VCaP (cell line): ENCODE measurements at regions not wholly inside any gene's neighbourhood (a gene's known extent, or its start where the extent isn't known, plus 50 kb on each side); places are given as distances from the start of the nearest gene placed in this dataset.
"Not testable (repeated sequence)": the region's sequence is repeated elsewhere in the genome, so short reads cannot be mapped to it uniquely, and the experiment has no call there.

ENCODE experiments used
- H3K27ac ChIP-seq: fragments of 450-650 bp; 2 replicates; pipeline ENCODE4 v1.5.1; 2017
- TF ChIP-seq, protein P1 (sequence below): fragments of 450-650 bp; conservative IDR thresholded peaks from 2 replicates; pipeline ENCODE4 v1.5.1; 2017; ENCODE audit warnings: mild to moderate bottlenecking, moderate library complexity

DNA sequence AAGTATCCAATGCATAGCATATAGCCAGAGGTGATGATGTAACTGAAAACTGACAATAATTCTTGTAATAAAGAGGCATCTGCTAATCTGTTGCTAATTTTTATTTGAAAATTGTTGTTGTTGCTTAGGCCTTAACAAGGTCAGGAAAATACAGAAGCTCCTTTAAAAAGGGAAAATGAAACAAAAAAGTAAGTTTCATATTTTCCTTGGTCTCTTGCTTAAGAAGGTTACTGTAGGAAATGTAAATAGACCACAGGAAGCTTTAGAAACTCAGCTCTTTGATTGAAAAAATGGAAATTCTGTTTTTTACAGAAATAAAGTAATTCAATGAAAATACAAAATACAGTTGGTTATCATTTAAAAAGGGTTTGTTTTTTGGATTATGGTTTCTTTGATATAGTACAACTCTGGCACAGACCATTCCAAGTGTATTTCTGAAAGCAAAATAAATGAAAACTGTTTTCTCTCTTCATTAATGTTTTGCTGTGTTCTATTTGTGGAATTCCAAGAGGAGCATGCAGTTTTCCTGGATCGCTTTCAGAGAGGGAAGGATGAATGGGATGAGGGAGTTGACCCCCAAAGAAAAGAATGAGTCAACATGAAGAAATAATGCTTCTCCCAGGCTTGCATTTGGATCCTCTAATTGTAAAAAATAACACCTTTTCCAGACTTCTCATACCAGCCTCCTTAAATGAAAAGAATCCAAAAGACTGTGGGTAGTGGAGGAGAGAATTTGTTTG lies 398.0 kb upstream of the FAR2 start:
- H3K27ac ChIP-seq, result no peak overlapping the region
- TF ChIP-seq, protein P1, sequence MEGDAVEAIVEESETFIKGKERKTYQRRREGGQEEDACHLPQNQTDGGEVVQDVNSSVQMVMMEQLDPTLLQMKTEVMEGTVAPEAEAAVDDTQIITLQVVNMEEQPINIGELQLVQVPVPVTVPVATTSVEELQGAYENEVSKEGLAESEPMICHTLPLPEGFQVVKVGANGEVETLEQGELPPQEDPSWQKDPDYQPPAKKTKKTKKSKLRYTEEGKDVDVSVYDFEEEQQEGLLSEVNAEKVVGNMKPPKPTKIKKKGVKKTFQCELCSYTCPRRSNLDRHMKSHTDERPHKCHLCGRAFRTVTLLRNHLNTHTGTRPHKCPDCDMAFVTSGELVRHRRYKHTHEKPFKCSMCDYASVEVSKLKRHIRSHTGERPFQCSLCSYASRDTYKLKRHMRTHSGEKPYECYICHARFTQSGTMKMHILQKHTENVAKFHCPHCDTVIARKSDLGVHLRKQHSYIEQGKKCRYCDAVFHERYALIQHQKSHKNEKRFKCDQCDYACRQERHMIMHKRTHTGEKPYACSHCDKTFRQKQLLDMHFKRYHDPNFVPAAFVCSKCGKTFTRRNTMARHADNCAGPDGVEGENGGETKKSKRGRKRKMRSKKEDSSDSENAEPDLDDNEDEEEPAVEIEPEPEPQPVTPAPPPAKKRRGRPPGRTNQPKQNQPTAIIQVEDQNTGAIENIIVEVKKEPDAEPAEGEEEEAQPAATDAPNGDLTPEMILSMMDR, result no peak

DNA sequence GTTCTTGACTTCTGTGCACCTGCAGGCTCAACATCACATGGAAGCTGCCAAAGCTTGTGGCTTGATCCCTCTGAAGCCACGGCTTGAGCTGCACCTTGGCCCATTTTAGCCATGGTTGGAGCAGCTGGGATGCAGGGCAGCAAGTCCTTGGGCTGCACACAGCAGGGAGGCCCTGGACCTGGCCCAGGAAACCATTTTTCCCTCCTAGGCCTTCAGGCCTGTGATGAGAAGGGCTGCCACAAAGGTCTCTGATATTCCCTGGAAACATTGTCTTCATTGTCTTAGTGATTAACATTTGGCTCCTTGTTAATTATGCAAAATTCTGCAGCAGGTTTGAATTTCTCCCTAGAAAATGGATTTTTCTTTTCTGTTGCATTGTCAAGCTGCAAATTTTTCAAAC lies 394.1 kb upstream of the FAR2 start:
- no peak overlapping the region for H3K27ac ChIP-seq
- TF ChIP-seq, protein P1, result no peak

DNA sequence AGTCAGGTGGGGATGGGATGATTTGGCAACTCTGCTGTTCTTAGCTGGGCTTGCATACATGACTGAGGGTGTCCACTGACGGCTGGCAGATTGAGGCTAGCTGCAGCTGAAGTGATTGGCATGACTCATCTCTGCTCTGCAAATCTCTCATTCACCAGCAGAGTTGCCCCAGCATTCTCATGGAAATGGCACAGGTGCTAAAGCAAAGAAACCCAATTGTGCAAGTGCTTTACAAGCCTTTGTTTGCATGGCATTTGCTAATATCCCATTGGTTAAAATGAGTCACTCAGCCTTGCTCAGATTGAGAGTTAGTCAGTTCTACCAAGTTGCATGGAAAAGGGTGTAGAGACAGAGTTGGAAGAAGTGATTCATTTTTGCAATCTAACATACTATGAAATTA lies 389.7 kb upstream of the FAR2 start:
- TF ChIP-seq, protein P1, result no peak
- no peak overlapping the region for H3K27ac ChIP-seq

DNA sequence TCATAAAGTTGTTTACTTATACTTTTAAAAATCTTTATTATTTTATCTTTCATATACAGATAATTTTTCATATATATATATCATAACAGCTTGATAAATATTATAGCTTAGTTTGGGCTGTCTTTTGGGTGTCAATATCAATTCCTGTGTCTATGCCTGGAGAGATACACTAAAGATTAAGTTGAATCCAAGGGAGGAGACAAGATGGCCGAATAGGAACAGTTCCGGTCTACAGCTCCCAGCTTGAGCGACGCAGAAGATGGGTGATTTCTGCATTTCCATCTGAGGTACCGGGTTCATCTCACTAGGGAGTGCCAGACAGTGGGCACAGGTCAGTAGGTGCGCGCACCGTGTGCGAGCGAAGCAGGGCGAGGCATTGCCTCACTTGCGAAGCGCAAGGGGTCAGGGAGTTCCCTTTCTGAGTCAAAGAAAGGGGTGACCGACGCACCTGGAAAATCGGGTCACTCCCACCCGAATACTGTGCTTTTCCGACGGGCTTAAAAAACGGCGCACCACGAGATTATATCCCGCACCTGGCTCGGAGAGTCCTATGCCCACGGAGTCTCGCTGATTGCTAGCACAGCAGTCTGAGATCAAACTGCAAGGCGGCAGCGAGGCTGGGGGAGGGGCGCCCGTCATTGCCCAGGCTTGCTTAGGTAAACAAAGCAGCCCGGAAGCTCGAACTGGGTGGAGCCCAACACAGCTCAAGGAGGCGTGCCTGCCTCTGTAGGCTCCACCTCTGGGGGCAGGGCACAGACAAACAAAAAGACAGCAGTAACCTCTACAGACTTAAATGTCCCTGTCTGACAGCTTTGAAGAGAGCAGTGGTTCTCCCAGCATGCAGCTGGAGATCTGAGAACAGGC lies 388.8 kb upstream of the FAR2 start:
- not testable (repeated sequence) for H3K27ac ChIP-seq

DNA sequence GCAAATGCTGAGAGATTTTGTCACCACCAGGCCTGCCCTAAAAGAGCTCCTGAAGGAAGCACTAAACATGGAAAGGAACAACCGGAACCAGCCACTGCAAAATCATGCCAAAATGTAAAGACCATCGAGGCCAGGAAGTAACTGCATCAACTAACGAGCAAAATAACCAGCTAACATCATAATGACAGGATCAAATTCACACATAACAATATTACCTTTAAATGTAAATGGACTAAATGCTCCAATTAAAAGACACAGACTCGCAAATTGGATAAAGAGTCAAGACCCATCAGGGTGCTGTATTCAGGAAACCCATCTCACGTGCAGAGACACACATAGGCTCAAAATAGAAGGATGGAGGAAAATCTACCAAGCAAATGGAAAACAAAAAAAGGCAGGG lies 387.2 kb upstream of the FAR2 start:
- H3K27ac ChIP-seq, result not testable (repeated sequence)

DNA sequence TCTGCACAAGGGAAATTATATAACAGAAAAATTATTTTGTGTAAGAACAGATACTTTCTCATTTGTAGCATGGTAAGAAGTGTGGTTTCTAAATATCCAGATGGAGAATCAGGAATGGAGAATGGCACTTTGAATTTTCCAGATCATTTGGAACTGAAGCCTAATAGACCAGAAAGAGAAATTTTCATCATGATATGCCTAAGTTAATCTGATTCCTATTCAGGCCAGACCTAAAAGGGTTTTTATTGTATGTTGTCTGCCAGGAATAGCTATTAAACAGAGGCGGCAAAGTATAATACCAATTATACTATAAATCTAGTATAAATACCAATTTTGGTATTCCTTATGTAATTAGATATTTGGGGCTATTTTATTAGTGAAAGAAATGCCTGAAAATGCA lies 382.7 kb upstream of the FAR2 start:
- TF ChIP-seq, protein P1, result no peak
- no peak overlapping the region for H3K27ac ChIP-seq

DNA sequence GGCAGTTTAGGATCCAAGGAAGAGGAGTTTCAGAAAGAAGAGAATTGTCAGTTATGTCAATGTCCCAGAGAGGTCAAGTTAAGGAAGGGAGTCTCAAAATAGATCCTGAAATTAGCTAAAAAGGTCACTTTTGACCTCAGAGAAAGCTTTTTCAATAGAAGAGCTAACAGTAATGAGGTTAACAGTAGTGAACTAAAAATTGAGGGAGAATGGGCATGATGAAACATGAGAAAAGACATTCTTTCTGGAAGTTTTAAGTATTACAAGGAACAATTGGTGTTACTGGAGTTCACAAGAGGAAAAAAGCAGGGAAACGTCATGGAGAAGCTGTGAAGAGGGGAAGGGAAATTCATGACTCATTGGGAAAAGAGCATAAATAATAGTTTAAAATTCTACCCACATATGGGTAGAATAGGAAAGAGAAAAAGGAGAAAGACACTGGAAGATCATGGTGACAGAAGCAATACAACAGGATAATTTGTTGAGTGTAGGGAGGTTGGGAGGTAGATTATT lies 381.2 kb upstream of the FAR2 start:
- TF ChIP-seq, protein P1, result no peak
- H3K27ac ChIP-seq, result no peak overlapping the region

DNA sequence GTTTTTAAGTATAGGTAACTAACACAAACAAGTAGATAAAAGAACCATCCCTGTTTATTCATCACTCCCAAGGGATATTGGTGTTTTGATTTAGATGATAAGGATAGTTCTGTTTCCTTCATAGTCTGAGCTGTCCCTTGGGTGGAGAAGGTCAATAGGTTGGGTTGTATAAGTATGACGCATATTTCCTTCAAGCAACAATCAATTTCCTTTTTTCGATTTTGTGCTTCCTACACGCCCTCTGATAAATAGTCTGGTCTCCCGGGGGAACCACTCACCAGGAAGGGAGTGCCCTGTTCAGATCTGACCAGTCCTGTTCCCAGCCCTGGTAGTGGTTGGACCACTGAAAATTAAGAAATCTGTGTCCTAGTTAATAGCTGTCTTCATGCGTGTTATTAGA lies 378.8 kb upstream of the FAR2 start:
- no peak overlapping the region for H3K27ac ChIP-seq

More for the DNA sequence above, 378.8 kb upstream of the FAR2 start:
- TF ChIP-seq, protein P1, result no peak
